ENCODE measurements at regions not wholly inside any gene's neighbourhood (a gene's known extent, or its start where the extent isn't known, plus 50 kb on each side); places are given as distances from the start of the nearest gene placed in this dataset.

- Mint-ChIP-seq H3K27me3 (ENCODE audit: low read depth) (no peaks in the 10 kb centered on the region), H3K36me3 (ENCODE audit: low read depth) (peaks cover 15% of the 10 kb centered on the region), H3K4me1 (no peaks in the 10 kb centered on the region), H3K4me3 (no peak overlapping the region), H3K9me3 (no peaks in the 10 kb centered on the region), H3K27ac (ENCODE audit: unreplicated experiment) (no peak overlapping the region)
- no peak for DNase-seq (ENCODE audit: low read depth, low spot score)
- no peak for TF ChIP-seq CTCF (conservative IDR thresholded peaks at IDR 0.05)
Observed at GRCh38 chr11:33585586-33586209, 114.9 kb downstream of the C11orf91 start.

- Mint-ChIP-seq H3K27ac (ENCODE audit: unreplicated experiment) (no peak overlapping the region), H3K9me3 (no peaks in the 10 kb centered on the region), H3K27me3 (ENCODE audit: low read depth) (no peaks in the 10 kb centered on the region), H3K36me3 (ENCODE audit: low read depth) (peaks cover 9% of the 10 kb centered on the region), H3K4me3 (no peak overlapping the region), H3K4me1 (no peaks in the 10 kb centered on the region)
- TF ChIP-seq CTCF (conservative IDR thresholded peaks at IDR 0.05): no peak
- DNase-seq (ENCODE audit: low read depth, low spot score): no peak
Observed at GRCh38 chr11:33582636-33583325, 117.8 kb downstream of the C11orf91 start.

GRCh38 chr11:33579101-33579500 is 121.5 kb downstream of the C11orf91 start:
- Mint-ChIP-seq H3K9me3 (no peaks in the 10 kb centered on the region), H3K27ac (ENCODE audit: unreplicated experiment) (no peak overlapping the region), H3K4me1 (no peaks in the 10 kb centered on the region), H3K36me3 (ENCODE audit: low read depth) (peaks cover 6% of the 10 kb centered on the region), H3K4me3 (no peak overlapping the region), H3K27me3 (ENCODE audit: low read depth) (no peaks in the 10 kb centered on the region)
- no peak for DNase-seq (ENCODE audit: low read depth, low spot score)
- no peak for TF ChIP-seq CTCF (conservative IDR thresholded peaks at IDR 0.05)

GRCh38 chr11:33577204-33577603 is 123.4 kb downstream of the C11orf91 start:
- Mint-ChIP-seq H3K9me3 (no peaks in the 10 kb centered on the region), H3K36me3 (ENCODE audit: low read depth) (peaks cover 13% of the 10 kb centered on the region), H3K4me1 (no peaks in the 10 kb centered on the region), H3K4me3 (no peak overlapping the region), H3K27me3 (ENCODE audit: low read depth) (no peaks in the 10 kb centered on the region), H3K27ac (ENCODE audit: unreplicated experiment) (no peak overlapping the region)
- TF ChIP-seq CTCF (conservative IDR thresholded peaks at IDR 0.05): no peak
- no peak for DNase-seq (ENCODE audit: low read depth, low spot score)

- Mint-ChIP-seq H3K4me1 (no peaks in the 10 kb centered on the region), H3K36me3 (ENCODE audit: low read depth) (peaks cover 15% of the 10 kb centered on the region)
Observed at GRCh38 chr11:33575311-33575710, 125.3 kb downstream of the C11orf91 start.

More at GRCh38 chr11:33575311-33575710, 125.3 kb downstream of the C11orf91 start:
- Mint-ChIP-seq H3K9me3 (peaks cover 4% of the 10 kb centered on the region), H3K27ac (ENCODE audit: unreplicated experiment) (no peak overlapping the region), H3K27me3 (ENCODE audit: low read depth) (no peaks in the 10 kb centered on the region), H3K4me3 (no peak overlapping the region)
- TF ChIP-seq CTCF (conservative IDR thresholded peaks at IDR 0.05): no peak
- DNase-seq (ENCODE audit: low read depth, low spot score): no peak

Data from neural crest cell (in vitro differentiated cells).